ENCODE measurements at regions not wholly inside any gene's neighbourhood (a gene's known extent, or its start where the extent isn't known, plus 50 kb on each side); places are given as distances from the start of the nearest gene placed in this dataset.

- Histone ChIP-seq H3K27ac (no peak overlapping the region), H3K9me3 (no peaks in the 10 kb centered on the region), H3K27me3 (no peaks in the 10 kb centered on the region), H3K36me3 (no peaks in the 10 kb centered on the region), H3K4me1 (no peaks in the 10 kb centered on the region), H3K4me3 (no peak overlapping the region)
- DNase-seq = no peak
- TF ChIP-seq POLR2A (IDR thresholded peaks at IDR 0.05) = no peak
- TF ChIP-seq, protein P1, sequence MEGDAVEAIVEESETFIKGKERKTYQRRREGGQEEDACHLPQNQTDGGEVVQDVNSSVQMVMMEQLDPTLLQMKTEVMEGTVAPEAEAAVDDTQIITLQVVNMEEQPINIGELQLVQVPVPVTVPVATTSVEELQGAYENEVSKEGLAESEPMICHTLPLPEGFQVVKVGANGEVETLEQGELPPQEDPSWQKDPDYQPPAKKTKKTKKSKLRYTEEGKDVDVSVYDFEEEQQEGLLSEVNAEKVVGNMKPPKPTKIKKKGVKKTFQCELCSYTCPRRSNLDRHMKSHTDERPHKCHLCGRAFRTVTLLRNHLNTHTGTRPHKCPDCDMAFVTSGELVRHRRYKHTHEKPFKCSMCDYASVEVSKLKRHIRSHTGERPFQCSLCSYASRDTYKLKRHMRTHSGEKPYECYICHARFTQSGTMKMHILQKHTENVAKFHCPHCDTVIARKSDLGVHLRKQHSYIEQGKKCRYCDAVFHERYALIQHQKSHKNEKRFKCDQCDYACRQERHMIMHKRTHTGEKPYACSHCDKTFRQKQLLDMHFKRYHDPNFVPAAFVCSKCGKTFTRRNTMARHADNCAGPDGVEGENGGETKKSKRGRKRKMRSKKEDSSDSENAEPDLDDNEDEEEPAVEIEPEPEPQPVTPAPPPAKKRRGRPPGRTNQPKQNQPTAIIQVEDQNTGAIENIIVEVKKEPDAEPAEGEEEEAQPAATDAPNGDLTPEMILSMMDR (IDR thresholded peaks at IDR 0.05) = no peak
- intact Hi-C loops (cut with DNase I; ENCODE audit: low total_unique reads) = no loop called here
Observed at GRCh38 chr9:118457171-118458000, 753.2 kb downstream of the TLR4 start.

DNA sequence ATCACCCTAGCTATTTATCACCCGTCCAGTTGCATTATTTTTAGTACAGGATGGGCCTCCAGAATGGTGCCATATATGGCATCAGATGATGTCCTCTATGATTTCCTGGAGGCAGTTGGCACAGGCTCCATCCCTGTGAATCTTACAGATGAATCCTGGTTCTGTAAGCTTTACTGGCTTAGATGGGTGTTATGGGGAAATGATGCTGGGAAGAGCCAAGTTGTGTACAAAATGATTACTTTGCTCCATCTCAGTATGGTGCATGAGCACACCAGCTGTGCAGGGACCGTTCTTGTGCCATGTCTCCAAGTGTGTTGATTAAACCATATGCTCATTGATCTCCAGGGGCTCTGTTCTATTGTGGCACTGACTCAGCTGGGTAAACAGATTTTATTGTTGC is 755.7 kb downstream of the TLR4 start:
- Histone ChIP-seq H3K27ac (no peak overlapping the region), H3K27me3 (no peaks in the 10 kb centered on the region), H3K4me1 (no peaks in the 10 kb centered on the region), H3K9me3 (no peaks in the 10 kb centered on the region), H3K36me3 (no peaks in the 10 kb centered on the region), H3K4me3 (no peak overlapping the region)
- DNase-seq = no peak
- intact Hi-C loops (cut with DNase I; ENCODE audit: low total_unique reads) = no loop called here
- TF ChIP-seq, protein P1 (IDR thresholded peaks at IDR 0.05) = no peak
- no peak for TF ChIP-seq POLR2A (IDR thresholded peaks at IDR 0.05)

- no peak for TF ChIP-seq POLR2A (IDR thresholded peaks at IDR 0.05)
- TF ChIP-seq, protein P1 (IDR thresholded peaks at IDR 0.05) = no peak
- H3K9me3 ChIP-seq = no peaks in the 10 kb centered on the region
- H3K36me3 ChIP-seq = no peaks in the 10 kb centered on the region
- no peaks in the 10 kb centered on the region for H3K27me3 ChIP-seq
- no peak overlapping the region for H3K27ac ChIP-seq
- no peak overlapping the region for H3K4me3 ChIP-seq
- no peaks in the 10 kb centered on the region for H3K4me1 ChIP-seq
- intact Hi-C loops (cut with DNase I; ENCODE audit: low total_unique reads) = no loop called here
- no peak for DNase-seq
Observed at GRCh38 chr9:118463419-118463818, 759.2 kb downstream of the TLR4 start.

DNA sequence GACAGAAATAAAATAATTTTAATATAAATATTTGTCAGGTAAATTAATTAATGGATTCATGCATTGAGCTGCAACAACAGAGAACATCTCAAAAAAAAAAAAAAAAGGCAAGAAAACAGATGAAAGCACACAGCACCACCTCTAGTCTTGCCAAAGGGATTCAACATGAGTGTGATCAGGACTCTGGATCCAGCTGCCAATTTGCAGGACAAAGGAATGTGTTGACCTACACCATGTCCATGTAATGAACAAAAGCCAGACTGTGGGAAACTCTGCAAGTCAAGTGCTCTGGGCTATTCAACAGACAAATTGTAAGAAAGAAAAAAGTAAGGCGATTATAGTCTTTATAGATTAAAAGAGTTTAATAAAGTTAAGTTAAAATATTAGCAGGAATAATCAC is 769.3 kb downstream of the TLR4 start:
- Histone ChIP-seq H3K27ac (no peak overlapping the region), H3K4me3 (no peak overlapping the region), H3K4me1 (no peaks in the 10 kb centered on the region), H3K36me3 (no peaks in the 10 kb centered on the region), H3K27me3 (no peaks in the 10 kb centered on the region), H3K9me3 (no peaks in the 10 kb centered on the region)
- intact Hi-C loops (cut with DNase I; ENCODE audit: low total_unique reads) = no loop called here
- TF ChIP-seq POLR2A (IDR thresholded peaks at IDR 0.05) = no peak
- TF ChIP-seq, protein P1 (IDR thresholded peaks at IDR 0.05) = no peak
- DNase-seq = no peak

GRCh38 chr9:118478752-118479151 is 774.5 kb downstream of the TLR4 start:
- Histone ChIP-seq H3K27ac (no peak overlapping the region), H3K4me3 (no peak overlapping the region)

More at GRCh38 chr9:118478752-118479151, 774.5 kb downstream of the TLR4 start:
- no peaks in the 10 kb centered on the region for H3K27me3 ChIP-seq
- H3K9me3 ChIP-seq = no peaks in the 10 kb centered on the region
- DNase-seq = no peak
- no peaks in the 10 kb centered on the region for H3K4me1 ChIP-seq
- no peak for TF ChIP-seq POLR2A (IDR thresholded peaks at IDR 0.05)
- TF ChIP-seq, protein P1 (IDR thresholded peaks at IDR 0.05) = no peak
- H3K36me3 ChIP-seq = no peaks in the 10 kb centered on the region
- intact Hi-C loops (cut with DNase I; ENCODE audit: low total_unique reads) = no loop called here
